ENCODE measurements at regions not wholly inside any gene's neighbourhood (a gene's known extent, or its start where the extent isn't known, plus 50 kb on each side); places are given as distances from the start of the nearest gene placed in this dataset.
A peak's percentile ranks its signal among the peaks of the same experiment; 100 is the strongest.

DNA sequence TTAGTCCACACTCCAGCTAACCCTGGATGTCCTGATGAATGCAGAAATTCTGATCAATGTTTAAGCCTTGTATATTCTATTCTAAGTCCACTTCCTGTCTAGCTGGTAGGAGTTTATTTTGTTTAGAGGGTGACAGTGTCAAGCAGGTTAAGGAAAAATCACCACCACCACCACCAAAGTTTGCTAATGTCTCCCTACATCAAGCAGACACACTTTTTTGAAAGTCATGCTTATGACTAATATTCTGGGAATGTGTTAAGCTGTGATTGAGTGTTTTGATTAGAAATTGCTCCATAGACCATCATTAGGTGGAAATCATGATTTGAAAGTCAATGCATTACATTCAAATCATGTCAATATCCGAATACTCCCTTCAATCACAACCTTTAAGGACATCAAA is 1530.1 kb downstream of the MAT2B start:
- no peak for DNase-seq

DNA sequence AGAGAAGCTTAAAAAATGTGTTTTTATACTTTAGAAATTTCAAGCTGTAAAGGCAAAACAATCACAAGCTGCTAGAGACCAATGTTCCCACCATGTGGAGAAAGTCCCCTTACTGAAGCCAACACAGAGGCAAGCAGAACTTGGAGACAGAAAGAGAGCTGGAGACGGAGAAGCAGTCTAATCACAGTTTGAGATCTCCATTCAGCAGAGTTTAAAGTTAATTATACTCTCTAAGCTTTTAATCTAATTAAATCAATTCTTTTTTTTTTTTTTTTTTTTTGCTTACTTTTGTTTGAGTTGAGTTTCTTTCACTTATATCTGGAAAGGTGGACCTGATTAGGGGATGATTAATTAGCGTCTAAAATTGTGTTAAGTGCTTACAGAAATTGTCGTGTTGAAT is 1534.3 kb downstream of the MAT2B start:
- DNase-seq, result no peak

DNA sequence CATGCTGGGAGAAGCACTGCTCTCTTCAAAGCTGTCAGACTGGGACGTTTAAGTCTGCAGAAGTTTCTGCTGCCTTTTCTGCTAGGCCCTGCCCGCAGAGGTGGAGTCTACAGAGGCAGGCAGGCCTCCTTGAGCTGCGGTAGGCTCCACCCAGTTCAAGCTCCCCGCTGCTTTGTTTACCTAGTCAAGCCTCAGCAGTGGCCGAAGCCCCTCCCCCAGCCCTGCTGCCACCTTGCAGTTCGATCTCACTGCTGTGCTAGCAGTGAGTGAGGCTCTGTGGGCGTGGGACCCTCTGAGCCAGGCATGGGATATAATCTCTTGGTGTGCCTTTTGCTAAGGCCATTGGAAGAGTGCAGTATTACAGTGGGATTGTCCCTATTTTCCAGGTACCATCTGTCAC is 1540.5 kb downstream of the MAT2B start:
- peak; percentile 22 to 24 for DNase-seq

DNA sequence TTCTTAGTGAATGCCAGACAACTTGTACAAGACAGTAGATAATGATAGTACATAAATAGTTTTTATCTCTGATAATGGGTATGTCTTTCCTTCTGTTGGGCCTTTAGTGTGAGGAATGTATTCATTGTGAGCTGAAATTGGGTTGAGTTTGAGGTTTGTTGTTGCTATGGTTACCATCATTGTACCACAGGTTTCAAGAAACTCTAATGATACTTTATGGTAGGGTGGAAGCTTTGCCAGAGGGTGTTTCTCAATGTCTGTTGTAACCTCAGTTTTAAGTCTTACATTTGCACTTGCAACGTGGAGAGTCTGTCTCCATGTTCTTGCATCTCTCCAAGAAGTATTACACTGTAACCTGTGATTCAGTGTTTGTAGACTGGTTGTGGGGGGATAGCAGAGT is 1550.1 kb downstream of the MAT2B start:
- DNase-seq, result no peak

DNA sequence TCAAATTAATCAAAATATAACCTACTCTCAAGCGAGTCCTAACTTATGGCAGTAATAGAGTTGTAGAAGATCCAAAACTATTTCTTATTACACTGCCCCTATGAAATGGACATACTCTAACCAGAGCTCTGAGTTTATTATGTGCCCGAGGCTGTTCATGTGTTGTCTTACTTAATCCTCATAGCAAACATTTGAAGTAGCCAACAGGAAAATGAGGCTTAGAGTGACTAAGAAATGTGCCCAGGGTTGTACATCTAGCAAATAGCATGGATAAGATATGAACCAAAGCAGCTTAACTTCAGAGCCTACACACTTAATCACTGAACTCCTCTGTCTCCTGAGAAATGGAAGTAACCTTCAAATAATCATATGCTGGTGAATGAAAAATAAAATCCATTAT is 1551.7 kb downstream of the MAT2B start:
- no peak for DNase-seq

DNA sequence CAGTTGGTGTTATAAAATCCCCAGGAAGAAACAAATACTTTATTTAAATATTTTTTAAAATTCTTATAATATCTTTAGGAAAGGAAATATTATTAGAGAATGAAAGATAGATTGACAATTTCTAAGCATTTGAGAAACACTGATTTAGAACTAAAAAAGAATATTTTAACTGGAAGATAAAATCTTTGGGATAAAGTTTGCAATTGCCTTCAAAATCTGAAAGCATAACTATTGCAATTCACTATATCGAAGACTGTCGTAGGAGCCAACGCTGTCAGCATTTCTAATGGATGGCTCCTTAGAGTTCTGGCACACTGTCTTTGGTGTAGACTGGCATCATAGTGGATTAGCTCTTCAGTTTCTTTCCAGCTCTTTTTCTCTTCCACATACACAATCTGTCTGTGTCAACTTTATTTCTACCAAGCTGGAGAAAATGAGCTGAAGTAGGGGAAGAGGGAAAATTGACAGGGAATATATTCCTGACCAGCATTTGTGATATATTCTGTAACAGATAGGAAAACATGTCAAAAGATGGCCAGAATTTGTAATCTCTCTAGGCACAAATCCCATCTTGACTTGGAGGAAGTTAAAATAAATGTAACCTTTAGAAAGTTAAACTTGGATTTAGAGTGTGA is 1561.4 kb downstream of the MAT2B start:
- DNase-seq, result no peak

DNA sequence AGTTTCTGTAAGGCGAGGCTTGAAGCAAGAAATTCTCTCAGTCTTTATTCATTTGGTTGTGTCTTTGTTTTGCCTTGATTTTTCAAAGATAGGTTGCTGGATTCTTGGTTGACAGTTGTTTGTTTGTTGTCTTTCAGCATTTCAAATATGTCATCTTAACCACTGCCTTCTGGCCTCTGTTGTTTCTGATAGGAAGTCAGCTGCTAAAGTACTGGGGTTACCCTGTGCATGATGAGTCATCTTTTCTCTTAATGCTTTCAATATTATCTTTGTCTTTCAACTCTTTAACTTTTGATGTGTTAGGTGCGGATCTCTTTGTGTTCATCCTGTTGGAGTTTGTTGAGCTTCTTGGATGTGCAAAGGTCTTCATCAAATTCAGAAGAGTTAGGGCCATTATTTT is 1571.3 kb downstream of the MAT2B start:
- no peak for DNase-seq

DNA sequence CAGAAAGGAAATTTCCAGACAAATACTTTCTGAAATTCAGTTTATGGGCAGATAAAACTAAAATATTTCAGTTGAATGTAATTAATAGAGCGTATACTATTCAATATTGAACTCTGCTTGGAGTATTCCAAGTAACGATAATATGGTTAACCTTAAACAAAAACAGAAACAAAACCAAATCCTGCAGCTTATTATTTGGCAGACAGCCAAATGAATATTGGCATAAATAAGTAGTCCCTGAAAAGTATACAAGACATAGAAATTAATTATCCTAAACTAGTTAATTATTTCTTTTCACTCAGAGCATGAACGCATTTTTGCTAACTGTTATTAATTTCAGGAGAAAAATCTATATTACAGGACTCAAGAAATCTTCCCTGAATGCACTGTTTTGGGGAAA is 1574.0 kb downstream of the MAT2B start:
- no peak for DNase-seq

DNA sequence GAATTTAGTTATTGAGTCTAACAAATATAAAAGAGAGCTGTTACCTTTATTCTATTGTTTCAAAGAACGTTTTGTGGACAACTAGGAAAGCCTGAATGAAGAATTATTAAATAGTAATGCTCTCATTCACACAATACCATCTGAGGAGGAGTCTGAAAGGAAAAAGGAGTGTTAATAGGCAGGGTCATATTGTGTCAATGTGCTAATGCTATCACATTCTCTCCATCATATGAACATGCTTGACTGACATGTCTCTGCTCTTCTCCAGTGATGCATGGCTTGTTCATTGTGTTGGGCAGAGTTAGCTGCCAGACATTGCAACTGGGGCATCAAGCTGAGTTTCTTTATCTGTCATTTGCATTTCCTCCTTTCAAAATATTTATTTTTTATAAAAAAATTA is 1578.0 kb downstream of the MAT2B start:
- DNase-seq, result no peak

DNA sequence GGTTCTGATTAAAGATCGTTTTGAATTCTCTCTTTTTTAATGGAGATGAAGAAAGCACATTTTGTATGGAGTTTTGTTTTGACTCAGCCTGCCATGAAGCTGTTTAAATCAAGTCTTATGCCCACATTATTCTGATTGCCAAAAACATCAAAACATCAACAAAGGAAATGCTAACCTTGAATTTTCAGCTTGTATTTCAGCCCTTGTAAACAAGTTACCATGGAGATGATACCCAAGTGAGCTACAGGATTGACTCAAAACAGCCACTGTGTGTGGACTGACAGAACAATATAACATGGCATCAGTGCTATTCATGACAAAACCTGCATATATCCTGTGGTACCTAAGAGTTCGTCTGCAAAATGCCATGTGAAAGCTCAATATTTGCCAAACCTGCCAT is 1581.0 kb downstream of the MAT2B start:
- DNase-seq, result no peak

DNA sequence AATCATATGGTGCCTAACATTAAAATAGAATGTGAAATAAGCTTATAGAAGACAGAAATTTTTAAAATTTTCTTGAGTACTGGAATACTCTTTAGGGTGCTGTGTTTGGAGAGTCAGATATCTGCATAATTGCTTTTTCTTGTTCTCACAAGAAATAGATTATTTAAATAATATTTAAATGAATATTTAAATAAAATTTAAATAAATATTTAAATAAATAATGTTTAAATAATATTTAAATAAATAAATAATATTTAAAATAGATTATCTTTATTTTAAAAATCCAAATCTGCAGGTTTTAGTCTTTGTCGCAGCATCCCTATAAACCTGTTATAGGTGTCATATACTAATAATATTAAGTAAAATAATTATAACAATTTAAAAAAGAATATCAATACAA is 1589.4 kb downstream of the MAT2B start:
- DNase-seq, result no peak

DNA sequence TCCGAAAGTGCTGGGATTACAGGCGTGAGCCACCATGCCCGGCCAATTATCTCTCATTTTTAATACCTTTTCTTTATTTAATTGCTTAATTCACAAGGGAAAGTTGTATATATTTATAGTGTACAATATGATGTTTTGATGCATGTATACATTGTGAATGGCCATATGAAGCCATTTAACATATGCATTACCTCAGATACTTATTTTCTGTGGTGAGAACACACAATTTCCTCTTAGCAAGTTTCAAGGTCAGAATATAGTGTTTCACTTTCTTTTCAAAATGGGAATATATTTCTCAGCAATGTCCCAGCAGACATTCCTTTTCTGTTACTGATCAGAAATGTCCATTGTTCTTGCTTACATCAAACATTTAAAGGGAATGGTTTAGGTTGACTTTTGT is 1596.3 kb downstream of the MAT2B start:
- DNase-seq, result no peak

DNA sequence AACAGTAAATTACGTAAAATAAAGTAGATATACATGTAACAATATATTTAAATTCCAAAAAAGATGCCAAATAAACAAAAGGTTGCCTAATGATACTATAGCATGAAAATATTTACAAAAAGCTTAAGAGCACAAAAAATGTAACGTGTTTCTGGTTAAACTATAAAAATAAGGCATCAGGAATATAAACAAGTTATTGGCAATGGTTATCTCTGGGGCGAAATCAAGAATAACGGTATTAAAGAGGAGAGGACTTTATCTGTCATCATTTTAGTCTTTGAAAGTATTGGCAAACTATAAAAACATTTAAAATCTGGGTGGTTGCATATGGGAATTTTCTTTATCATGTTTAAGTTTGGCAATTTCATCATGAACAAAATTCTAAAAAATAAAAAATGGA is 1599.2 kb downstream of the MAT2B start:
- DNase-seq, result no peak

DNA sequence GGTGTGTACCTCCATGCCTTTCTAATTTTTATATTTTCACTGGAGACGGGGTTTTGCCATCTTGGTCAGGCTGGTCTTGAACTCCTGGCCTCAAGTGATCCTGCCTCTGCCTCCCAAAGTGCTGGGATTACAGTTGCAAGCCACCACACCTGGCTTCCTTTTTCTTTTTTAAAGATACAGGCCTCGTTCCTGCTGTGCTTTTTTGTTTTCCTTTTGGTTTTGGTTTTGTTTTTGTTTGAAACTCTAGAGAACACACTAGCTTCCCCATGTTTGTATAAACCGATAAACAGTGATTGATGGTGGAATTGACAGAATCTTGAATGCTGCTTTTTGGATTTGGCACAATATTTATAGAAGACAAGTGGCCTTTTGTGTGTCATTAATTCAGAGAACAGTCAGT is 1603.4 kb downstream of the MAT2B start:
- no peak for DNase-seq

DNA sequence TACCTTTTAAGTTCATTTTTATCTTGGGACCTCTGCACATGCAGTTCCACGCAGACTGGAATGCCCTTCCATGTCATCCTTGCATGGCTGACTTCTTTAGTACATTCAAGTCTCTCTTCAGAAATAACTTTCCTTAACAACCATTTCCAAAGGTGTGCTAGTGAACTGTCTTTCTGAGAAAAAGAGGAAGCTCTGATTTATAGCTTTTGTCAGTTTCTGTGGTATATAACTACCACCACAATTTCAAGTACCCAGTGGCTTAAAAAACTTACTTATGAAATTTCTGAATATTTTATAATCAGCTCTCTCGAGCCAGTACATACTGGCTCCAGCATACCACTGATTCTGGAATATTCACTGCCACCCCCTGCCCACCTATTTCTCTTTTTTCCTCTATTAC is 1613.8 kb downstream of the MAT2B start:
- no peak for DNase-seq

DNA sequence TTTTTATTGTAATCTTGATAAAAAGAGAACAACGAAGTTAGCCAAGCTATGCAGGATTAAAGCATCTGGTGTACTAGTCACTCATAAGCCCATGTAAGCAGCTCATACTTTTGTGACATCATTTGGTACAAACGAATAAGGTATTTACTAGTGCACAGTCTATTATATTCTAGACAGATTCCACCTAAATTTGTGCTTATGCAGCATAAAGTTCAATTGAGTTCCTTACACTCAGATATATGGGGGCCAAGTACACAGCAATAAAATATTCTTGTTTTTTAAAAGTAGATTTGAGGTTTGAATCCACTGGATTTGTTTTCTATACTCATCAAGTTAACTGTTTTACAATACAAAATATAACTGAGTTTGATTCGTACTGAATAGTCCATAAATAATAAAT is 1621.2 kb downstream of the MAT2B start:
- no peak for DNase-seq

DNA sequence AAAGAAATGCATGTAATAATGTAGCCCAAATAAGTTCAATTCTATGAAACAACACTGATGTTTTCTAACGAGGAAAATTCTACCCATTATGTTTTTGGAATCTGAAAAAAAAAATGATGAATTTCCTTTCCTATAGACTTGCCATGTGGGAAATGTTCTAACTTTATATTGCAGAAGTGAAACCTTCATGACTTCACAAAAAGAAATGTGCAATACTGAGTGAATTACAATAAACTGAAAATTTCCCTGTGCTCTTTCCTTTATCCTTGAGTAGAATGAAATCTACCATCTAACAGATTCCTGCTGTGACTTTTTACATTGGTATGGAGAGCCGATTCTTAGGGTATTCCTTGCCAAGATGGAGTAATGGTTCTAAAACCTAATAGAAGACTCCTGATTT is 1622.5 kb downstream of the MAT2B start:
- DNase-seq, result no peak

DNA sequence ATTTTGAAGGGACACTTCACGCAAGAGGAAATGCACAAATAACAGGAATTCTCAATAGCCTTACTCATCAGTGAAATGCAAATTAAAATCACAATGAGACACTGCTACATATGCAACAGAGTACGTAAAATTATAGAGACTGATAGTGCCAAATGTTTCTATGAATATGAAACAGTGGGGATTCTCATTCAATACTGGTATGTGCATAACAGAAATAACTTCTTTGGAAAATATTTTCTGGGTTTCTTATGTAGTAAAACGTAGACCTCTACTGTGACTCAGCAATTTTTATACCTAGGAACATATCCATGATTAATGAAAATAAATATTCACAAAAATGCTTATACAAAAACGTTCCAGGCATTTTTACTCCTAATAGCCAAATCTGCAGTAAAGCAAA is 1625.2 kb downstream of the MAT2B start:
- DNase-seq, result no peak

DNA sequence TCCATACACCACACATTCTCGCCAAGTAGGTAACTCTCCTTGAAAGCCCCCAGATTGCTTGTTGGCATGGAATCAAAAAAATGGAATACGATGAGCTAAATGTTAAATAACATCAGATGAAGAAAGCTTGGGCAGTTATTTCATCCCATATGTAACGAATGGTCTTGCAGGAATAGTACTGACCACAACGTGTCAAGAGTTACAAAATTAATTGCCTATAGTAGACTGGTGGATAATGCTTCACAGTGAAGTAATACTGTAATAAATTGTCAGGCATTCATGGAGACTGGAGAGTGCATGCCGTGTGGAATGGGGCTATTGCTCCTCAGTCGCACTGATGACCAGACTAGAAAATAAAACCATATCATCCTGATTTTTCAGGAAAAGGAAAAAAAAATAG is 1628.7 kb downstream of the MAT2B start:
- DNase-seq, result no peak

DNA sequence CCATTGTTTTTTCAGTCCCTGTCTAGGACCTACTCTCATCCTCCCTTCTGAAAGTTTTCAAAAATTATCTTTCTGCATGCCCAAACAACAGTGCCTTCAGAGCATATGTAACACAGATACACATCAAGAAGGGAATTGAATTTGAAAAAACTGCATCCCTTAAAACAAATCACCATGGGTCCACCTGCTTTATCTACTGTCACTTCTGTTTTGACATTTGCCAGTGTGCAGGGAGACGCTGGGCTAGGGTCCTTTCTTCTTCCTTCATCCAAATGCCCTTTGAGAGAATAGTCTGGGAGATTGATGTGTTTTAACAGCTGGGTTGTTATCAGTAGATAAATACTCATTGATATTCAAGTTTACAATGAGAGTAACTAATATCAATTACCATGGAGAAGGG is 1630.1 kb downstream of the MAT2B start:
- no peak for DNase-seq

DNA sequence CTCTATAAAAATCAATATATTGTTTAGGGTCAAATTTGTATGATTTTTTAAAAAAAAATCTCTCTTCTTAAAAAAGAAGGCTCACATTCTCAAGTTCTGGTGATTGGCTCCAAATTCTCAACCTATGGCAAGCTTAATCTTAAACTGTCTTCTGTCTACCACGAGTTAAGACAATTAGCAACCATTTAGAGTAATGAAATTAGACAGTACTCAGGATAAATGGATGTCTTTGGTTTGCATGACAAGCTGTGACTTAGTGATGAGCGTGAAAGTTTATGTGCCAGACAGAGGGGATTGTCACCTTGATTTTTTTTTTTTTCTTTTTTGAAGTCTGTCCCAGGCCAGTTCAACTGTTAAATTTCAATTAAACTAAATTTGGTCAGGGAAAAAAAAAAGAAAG is 1632.3 kb downstream of the MAT2B start:
- no peak for DNase-seq

DNA sequence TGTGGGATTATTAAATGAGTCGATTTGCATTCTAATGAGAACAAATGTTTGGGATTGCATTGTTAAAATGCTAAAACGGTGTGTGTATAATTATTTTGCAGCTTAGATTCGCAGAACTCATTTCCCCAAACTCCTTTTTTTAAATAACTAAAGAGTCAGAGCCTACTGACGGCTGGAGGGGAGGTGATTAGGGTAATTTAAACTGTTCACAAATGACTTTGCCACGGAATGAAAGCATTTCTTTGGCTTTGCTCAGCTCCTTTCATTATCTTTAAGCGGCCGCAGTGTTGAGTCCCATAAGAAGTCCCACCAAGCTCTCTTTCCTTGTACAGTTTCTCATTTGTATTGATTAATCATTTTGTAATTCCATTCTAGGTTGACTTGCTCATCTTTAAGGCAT is 1632.8 kb downstream of the MAT2B start:
- no peak for DNase-seq

DNA sequence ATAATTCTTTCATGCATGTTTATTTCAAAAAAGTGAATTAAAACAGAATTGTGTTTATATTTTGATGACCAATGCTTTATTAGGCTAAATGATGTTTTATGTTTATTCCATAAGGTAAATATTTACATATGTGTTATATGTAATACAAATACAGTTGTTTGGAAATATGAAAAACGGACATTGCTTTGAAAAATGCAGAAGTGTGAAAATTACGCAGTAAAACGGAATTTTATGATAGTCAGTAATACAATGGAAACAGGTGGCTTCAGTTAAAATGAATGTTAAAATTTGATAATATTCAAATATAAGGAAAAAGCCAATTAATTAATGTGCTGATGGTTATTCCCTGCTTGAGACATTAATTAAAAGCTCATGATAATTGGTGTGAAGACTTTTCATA is 1633.8 kb downstream of the MAT2B start:
- no peak for DNase-seq

DNA sequence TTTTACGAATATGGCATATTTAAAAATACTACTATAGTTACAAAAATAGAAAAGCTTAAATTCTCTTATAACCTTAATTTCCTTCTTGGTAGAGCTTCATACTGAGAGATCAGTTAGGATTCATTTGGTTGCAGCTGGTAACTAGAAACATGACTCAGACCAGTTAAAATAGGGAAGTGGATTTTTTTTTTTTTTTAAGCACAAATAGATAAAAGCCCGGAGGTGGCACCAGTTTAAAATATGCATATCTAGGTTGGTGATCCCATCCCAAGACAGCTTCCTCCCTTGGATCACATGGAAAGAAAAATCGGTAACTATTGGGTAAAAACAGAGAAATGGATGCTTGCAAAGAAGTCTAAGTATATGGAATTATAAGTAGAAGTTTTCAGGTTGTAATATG is 1634.3 kb downstream of the MAT2B start:
- DNase-seq, result no peak

DNA sequence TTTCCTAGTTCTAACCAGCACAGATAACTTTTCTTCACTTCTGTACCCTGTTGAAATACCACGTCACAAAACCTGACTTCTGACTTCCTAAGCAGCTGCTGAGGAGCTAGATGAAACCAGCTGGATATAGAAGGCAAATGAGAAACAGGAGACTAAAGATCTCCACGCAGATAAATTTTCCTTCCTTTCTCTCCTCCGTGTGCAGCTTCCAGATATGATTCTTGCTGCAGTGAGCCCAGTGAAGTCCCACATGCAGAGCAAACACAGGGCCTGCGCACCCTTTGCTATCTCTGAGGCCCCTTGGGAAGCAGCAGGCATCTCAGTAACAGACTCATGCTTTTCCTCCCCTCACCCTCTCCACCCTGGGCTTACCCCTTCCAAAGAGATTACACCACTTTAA is 1638.3 kb downstream of the MAT2B start:
- no peak for DNase-seq

DNA sequence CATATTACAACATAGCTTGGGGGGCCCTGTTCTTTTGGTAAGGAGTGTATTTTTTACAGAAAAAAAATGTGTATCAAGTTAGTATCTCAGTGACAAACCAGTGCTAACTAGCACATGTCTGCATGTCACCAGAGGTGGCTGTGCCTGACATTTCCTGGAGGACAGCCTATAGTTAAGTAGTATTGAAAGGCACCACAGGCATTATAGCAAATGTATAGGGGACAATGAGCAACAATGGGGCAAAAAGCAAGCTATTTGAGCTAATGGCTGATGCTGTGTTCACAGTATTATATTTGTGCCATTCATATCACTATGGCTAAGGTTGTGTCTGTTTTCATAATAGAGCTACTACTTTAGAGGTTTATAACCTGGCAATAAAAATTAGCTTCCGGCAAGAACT is 1644.0 kb downstream of the MAT2B start:
- DNase-seq, result no peak
